NCI-H748 treated with DMSO at 0.1 percent for 48 hours (cell line): ENCODE measurements at regions not wholly inside any gene's neighbourhood (a gene's known extent, or its start where the extent isn't known, plus 50 kb on each side); places are given as distances from the start of the nearest gene placed in this dataset.
"Not testable (repeated sequence)": the region's sequence is repeated elsewhere in the genome, so short reads cannot be mapped to it uniquely, and the experiment has no call there.

Experiments used
- DNase-seq: peaks from one replicate; lab custom pipeline; 2025; lab: John Stamatoyannopoulos, UW

DNA sequence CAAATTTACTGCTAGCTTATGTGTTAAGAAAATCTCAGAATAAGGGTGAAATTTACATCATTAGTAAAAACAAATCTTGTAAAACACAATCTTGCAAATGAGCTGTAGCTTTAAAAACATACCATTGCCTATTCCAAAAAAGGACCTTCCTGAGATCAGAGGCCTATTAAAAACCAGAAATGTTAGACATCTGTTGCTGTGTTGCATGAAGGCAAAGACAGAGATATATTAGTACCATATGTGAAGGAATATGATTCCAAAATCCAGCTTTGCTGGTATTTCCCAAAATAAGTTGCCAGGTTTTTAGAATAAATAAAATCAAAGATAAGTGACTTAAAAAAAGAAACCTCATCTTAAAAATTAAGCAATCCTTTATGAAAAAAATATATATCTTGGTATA, 504.1 kb upstream of the CDIN1 start:
- DNase-seq, result no peak

DNA sequence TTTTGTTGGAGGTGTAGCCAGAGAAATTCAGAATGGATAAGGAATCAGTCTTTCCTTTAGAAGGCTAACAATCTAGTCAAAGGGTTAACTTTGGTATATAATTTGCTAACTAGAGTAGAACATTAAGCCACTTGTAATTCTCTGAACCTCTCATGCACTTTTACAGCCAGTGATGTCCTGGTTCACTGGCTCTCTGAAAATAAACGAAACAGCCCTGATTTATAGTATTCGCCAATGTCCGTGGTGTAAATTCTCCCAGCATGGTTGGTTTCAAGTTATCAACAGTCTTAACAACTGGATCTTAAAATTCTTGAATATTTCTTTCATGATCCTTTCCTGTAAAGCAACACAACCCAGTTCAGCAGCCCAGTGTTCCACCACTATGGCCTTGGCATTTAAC, 500.4 kb upstream of the CDIN1 start:
- DNase-seq, result no peak

DNA sequence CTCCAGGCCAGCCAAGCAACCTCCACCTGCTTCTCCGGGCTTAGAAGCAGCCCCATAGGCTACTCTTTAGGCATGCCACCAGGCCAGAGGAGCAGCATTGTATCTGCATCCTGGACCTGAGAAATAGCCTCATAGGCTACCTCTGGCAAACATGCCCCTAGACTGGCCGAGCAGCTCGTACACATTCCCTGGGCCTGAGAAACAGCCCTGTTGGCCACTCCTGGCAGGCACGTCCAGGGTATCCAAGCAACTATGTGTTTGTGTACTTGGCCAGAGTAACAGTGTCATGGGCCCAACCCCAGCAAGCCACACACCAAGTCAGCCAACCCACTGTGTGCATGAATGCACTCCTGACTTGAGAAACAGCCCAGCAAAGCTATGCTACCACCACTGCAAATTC, 498.7 kb upstream of the CDIN1 start:
- DNase-seq, result no peak

DNA sequence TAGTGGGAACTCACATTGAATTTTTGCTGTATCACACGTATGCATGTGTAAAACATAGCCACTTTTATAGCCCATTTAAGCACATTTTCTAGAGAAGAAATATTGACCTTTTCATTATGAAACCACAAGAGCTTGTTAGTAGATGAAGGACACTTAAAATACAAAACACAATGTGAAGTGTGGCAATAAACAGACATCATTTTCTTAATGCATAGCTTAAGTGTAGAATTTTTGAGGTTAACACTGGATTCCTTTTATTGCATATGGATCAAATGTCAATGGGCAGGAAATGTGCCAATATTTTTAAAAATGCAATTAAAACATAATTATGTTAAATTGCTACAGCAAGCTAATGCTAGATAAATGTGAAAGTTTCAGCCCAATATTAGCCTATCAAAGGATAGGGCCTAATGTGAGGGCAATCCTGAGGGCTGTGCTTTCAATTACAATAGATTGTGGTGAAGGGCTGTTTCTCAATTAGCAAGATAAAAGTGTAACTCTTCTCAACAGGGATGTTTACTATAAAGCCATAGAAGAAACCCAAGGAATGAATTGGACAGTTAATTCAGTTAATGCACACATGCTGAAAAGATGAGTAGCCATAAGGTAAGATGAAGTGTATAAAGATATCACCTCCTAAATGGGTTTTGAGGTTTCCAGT, 489.0 kb upstream of the CDIN1 start:
- DNase-seq, result no peak

DNA sequence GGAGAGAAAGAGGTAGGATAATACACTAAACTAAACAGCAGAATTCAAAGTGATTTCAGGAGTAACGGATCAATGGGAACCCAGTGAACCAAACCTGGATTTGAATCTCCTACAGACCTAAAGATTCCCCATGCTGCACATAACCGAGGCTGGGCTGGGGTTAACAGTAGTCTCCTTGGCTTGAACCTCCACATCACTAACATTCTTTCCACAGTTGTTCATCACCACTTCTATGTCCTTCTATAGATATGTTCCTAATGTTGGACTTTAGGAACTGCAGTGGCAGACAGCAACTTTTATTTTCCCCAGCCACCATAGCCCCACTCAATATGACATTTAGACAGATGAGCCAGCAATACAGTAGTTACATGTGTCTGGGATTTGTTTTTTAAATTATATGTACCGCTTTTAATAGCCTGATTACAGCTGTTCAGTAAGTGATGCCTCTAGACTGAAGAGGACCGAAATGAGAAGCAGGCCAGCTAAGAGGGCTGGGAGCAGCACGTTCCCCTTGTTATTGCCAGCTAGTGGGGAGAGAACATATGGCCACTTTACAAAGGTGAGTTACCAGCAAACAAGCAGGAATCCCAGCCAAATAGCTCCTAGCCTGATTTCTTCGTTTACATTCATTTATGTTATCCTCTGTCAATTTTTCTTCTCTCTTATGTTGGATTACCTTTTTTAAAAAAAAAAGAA, 472.6 kb upstream of the CDIN1 start:
- no peak for DNase-seq

DNA sequence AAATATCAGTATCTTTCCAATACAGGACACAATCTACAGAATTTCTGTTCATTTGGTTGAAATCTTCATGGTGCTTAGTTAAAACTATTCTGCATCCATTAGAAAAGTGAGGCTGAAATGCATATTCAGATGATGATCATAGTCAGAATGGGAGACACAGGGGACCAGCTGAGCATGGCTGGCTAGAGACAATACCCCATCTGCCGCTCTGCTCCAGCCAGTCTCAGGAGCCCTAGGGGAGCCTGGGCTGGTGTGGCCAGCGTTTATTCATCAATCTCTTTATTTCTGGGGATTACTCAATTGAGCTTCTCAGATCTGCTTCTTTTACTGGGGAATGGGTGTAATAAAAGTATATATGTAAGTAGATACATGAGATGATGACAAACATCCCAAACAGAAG, 470.9 kb upstream of the CDIN1 start:
- no peak for DNase-seq

DNA sequence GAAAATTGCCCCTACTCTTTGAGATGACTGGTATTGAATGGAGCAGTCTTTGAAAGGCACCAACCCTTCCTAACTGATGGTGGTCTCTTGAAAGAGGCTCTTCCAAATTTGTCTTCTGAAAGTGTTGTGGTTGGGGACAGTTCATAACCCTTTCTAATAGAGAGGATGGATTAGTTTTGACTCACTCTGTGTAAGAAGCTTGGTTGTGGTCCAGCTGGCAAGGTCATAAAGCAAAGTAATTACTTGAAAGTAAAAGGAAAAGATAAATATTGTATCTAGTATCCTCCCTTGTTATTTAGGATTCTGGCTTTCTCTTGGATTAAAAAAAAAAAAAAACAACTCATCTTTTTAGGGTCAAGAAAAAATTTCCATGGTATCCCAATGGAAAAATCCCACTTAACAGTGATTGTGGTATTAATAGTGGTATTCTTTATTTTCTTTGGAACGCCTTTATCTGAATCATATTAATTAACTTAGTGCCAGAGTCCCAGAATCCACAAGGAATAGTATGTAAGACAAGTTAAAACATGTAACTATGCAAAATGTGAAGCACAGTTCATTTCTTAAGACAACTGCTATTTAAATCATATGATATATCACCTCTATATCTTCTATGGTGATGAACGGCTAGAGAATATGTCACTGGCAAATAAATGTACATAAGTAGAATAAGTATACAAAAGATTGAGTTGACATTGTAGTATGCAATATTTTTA, 469.3 kb upstream of the CDIN1 start:
- no peak for DNase-seq

DNA sequence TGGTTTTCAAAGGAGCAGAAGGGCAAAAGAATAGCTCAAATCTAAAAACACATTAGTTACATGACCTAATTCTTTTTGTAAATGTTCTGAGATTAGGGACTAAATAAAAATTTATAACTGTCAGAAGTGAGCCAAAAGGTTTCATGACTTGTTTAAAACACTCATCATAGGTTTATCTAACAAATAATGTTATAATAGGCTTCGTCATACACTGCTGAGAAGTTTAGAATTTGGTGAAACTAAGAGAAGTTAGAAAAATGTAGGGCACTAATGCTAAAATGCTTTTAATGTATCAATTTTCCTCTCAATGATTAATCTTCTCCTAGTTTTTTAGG, 468.8 kb upstream of the CDIN1 start:
- no peak for DNase-seq

DNA sequence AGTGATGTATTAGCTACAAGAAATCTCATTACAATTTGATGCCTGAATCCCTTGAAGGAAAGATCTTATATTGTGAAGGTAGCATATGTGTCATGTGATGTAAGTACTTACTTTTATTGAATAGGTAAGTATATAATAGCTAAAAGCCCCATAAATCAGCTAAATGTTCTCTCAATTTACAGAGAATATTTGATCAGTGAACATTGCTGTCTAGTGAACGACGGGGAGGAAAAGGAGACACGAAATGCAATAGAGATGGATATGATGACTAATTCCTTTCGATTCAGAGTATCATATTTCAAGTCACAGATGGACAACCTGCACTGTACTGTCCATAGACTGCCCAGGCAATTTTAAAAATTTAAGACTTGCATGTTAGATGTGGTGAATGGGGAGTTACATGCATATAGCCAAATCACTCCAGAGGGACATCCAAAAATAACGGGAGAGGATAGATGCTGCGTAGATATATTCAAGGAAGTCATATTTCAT, 462.1 kb upstream of the CDIN1 start:
- no peak for DNase-seq

DNA sequence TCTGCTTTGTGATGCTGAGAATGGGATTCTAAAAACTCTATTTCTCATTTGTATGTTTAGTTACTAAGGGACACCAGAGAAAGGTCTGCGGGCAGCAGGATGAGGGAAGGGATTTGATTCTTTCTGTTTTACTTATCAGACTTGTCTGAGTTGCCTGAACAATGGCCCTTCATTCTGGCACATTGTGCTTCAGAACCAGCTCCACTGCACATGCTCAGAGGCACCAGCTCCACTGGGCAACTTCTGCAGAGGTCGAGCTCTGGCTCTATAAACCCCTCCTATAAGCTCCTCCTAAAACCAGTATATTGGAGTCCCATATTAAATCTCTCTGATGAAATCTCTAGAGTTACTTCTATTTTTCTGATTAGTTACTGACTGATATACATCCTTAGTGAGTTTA, 453.2 kb upstream of the CDIN1 start:
- DNase-seq, result no peak

DNA sequence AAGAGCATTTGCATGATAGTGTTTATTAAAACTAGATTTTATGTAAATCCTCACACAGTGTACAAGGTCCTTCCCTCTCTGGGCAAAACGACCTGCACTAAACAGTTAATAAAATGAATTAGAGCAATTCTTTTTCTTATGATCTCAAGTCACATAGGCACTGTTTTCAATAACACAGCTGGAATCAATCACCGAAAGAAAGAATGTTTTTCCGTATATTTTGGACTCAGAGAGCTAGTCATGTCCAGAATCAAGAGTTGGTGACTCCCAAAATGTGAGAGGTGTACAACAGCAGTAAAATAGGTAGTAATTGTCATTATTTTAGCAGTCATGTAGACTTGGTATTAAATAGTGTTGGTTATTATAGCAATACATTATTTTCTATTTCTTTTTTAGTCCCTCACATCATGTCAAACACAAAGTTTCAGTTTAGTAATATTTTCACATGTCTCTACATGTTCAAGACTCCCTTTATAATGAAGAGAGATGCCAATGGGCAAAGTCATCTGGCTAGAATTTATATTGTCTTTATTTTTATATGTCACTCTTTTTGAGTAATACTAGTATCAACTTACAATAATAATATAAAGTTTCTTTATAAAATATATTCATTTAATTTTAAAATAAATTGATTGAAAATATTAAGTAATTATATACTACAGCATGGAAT, 448.6 kb upstream of the CDIN1 start:
- no peak for DNase-seq

DNA sequence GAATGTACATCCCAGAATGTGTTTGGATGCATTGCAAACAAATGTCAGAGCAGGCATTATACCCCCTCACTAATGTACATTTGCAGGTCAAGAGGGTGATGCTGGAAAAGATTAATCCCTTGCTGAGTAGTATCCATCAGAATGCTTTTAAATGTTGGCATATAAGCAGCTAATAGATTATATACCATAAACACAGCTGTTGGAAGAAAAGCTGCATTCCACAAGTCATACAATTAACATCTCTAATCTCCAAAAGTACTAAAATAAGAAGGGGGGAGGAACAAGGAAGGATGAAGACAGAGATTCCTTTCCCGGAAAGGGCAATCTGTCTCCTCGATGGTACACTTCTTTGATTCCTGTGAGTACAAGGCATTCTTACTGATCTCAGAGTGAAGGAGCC, 445.7 kb upstream of the CDIN1 start:
- no peak for DNase-seq

DNA sequence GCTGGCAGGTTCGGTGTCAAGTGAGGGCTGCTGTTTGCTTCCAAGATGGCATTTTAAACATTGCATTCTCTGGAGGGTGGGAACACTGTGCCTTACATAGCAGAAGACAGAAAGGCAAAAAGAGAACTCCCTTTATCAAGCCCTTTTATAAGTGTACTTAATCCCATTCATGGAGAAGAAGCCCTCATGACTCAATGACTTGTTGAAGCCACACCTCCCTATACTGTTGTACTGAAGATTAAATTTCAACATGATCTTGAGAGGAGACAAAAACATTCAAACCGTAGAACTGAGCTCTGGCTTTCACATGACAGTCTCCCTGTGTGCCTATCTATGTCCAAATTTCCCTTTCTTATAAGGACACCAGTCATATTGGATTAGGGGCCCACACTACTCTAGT, 443.4 kb upstream of the CDIN1 start:
- no peak for DNase-seq

DNA sequence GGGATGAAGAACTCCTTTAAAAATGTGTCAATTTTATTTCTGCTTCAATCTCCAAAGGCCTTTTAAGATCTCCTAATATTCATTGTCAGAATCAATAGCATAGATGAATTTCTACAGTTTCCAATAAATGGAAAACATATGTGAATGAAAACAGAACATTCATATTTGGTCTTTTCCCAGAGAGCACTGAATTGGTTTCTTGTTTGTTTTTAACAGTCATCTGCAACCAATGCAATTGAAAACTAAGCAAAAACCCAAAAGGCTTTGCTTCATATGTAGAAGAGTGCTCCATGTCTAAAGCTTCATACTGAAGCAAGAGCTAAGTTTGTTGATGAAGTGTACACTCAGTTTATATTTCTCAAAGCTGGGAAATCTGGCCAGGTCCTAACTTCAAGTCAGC, 426.5 kb upstream of the CDIN1 start:
- DNase-seq, result no peak

DNA sequence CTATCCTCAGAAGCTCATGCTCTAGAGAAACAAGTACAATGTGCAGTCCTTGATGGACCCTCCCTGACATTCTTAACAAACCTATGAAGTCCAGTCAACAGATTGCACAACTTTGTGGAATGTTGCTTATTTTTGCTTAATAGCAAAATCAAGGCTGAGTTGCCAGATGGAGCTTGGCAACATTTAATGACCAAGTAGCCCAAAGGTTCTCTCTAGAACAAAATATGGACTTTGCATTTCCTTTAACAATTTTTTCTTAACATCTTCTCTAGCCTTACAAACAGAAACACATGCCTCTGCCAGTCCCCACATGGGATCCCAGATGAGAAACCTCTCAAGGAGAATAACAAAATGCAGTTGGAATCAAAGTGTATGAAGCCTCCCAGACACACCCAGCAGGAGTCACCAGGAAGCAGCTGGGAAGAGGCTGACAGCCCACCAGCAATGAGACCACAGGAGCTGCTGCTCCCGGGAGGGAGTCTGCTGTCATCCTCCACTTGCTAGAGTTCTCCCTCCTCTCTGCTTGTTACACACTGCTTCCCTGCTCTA, 422.5 kb upstream of the CDIN1 start:
- DNase-seq, result no peak

DNA sequence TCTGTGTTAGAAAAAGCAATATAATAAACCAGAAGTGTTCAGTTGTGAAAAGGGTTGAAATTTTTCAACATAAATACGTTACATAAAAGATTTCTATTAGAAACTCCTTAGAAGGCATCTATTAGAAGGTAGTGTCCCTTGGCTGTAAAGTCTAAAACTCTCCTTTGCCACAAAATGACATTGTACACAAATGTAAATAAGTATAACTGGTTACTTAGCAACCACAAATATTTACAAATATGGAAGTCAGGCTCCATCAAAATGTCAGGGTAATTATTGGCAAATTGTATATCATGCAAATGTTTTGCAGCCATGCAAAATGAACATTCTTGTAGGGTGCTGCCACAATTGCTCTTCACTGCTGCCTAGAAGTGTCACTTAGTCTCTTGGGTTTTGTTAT, 419.1 kb upstream of the CDIN1 start:
- no peak for DNase-seq

DNA sequence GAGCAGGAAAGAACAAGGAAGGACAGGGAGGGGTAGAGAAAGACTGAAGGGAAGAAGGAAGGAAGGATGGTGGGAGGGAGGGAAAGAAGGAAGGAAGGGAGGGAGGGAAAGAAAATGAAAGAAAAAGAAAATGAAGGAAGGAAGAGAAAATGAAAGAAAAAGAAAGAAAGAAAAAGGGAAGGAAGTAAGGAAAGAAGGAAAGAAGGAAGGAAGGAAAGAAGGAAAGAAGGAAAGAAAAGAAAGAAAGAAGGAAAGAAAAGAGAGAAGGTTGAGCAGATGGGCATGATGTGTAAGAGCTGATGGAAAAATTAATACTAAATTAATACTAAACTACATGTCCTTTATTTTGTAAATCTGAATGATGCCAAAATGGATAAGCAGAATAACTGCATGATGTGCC, 418.3 kb upstream of the CDIN1 start:
- no peak for DNase-seq

DNA sequence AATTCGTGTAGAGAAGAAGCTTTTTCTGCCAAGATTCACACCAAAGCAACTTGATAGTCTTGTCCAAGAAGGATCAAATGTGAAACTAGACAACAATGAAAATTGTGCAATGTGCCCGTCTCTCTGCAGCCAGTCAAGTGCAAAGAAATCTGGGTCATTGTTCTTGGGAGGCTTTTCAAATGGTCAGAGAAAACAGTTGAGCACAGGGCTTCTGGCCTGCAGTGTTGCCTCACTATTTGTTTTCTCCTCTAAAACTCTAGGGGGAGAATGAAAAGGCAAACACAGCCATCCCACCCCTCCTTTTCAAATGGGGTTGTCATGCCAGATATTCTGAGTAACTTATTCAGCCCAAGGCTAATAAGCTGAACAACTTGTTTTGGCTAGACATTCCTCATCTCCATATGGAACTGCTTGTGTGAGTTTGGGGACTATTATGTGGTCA, 417.6 kb upstream of the CDIN1 start:
- no peak for DNase-seq

DNA sequence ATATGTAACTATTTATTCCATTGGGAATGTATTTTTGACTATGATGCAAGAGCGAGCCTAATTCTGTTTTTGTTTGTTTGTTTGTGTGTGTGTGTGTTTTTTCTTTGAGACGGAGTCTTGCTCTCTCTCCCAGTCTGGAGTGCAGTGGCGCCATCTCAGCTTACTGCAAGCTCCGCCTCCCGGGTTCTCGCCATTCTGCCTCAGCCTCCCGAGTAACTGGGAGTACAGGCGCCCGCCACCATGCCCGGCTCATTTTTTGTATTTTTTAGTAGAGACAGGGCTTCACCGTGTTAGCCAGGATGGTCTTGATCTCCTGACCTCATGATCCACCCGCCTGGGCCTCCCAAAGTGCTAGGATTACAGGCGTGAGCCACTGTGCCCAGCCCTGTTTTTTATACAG, 415.4 kb upstream of the CDIN1 start:
- not testable (repeated sequence) for DNase-seq

DNA sequence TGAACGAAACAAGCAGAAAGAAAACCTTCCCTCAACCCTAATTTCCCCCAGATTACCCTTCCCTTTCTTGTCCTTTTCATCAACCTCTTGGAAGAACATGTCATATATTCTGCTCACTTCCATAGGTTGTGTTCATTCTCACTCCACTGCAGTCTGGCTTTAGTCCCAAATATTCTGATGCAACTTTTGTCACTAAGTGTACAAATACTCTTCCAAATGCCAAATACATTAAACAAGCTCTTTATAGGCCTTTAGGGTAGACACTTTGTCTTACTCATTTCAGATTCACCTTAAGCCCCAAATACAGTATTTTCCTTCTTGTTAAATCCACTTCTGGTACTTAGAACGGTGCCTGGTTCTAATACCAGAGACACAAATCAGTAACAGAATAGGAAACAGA, 406.5 kb upstream of the CDIN1 start:
- no peak for DNase-seq

DNA sequence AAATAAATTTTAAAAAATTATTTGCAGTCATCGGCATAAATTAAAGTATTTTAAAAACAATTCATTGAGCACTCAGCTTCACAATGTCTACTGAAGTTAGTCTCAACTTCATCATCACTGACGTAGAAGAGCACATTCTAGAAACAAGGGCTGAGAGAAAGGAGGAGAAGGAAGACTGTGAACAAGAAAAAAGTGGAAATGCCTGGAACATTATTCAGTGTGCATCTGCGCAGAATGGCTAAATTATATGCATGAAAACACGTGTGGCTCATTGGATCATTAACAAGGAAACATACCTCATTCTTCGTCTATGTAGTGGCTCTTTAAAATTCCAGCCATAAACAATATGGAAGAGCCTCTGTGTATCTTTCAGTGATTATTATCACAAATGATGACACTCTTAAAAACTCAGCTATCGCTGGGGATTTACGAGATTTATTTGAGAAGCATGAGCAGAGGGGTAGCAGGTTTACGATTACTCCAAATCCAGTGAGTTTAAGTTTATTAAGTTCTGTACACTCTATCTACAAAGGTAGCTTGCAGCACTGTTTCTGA, 404.2 kb upstream of the CDIN1 start:
- DNase-seq, result no peak

DNA sequence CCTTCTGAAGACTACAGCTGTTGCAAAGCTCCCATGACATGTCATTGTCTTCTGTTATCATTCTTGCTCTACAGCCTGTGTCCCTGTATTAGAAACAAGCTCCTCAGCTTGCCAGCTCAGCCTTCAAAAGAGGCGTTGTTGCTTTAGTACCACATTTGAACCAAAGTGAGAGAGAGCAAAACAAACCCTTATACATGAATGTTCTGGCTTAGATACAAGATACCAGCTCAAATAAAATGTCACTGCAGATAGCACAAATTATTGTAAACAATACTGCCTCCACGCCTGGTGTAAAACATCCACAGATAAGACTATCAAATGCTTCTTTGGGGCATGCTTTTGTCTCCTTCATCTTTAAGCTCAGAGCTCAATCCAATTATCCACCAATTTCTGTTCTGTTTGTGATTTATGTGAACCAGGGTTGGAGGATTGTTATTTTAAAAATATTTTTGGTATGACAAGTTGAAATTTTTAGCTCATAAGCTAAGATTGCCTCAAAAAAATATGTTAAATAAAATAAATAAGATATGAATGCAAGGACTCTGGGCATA, 403.6 kb upstream of the CDIN1 start:
- DNase-seq, result no peak
